Umbilical cord (tissue), 1 donor: ENCODE measurements at regions not wholly inside any gene's neighbourhood (a gene's known extent, or its start where the extent isn't known, plus 50 kb on each side); places are given as distances from the start of the nearest gene placed in this dataset.
A peak's percentile ranks its signal among the peaks of the same experiment; 100 is the strongest.
"Not testable (repeated sequence)": the region's sequence is repeated elsewhere in the genome, so short reads cannot be mapped to it uniquely, and the experiment has no call there.

Source experiments
- DNase-seq: peaks from one replicate; pipeline ENCODE4 v3.0.0-alpha.2; 2015; ENCODE audit warnings: low spot score

GRCh38 chrX:3440981-3441380, 94.5 kb upstream of the MXRA5 start:
- DNase-seq = no peak

DNA sequence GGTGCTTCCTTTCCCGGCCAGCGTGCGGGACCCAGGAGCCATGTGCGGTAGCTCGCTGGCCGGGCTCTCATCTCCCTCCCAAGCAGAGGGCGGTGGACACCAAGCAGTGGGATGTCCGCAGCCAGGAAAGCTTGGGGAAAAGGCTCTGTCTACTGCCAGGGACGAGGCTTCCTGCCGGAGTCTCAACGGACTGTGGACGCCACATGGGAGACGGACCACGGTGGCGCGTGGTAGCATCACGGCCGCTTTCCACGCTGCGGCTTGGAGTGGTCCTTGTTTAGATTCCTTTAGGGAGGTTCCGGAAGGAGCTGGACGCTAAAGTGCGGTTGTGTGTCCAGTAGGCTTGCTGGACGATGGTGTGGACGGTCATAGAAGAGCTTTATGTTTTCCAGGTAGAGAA, 89.5 kb upstream of the MXRA5 start:
- DNase-seq = not testable (repeated sequence)

DNA sequence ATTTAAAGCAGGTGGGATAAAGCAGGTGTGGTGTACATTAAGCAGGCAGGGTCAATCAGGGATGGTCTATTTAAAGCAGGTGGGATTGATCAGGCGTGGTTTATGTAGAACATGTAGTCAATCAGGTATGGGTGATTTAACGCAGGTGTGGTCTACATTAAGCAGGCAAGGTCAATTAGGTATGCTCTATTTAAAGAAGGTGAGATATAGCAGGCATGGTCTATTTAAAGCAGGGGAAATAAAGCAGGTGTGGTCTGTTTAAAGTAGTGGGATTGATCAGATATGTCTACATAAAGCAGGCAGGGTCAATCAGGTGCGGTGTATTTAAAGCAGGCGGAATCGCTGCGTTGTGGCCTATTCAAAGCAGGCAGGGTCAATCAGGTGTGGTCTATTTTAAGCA, 88.6 kb upstream of the MXRA5 start:
- no peak for DNase-seq

DNA sequence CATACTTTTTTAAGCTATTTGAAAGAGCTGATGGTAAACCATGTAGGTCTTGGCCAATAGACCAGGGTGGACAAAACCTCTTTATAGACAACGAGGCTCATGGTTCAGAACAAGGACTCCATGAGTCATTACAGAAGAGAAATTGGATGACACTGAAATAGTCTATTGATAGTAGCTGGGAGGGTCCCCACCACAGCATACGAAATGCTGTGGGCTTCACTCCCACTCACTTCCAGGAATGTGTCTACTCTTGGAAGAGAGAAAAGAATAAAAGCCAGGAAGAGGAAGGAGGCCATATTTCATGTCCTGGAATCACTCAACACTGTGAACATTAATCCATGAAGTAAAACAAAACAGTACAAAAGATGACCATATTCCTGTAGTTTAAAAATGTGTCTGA, 82.3 kb upstream of the MXRA5 start:
- DNase-seq = no peak

- DNase-seq = no peak
These were observed 80.1 kb upstream of the MXRA5 start for GRCh38 chrX:3426552-3426951.

DNA sequence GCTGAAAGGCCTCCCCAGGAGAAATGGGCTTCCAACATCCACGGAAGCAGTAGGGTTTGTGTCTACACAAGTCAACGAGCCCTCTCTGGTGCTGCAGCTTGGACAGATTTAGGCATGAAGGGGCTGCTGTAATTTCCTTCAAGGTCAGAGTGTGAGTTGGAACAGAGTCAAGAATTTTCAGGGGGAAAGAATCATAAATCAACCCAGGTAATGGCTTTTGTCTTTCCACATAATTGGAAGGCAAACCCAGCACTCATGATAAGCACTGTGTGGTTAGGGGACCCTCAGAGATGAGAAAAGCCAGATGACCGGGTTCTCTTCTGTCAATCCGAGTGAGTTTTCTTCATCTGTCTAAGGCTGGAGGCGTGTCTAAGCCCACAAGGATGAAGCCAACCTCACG, 78.6 kb upstream of the MXRA5 start:
- DNase-seq = peak; percentile 40

DNA sequence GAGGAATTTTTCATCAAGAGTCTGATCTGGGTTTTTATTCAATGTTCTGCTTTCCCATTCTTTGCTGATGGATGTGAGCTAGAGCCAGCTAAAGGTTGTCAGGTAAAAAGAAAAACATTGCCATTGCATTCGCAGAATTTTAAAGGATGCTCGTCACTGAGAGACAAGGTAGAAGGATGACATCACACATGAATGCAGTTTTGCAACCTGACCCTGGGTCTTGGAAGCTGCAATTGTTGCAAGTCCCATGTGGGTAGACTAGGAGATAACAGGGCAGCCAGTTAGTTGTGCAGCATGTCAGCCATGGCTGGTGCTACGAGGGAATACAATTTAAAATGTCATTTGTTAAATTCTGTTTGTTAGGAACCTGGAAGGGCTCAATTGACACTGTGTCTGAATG, 73.9 kb upstream of the MXRA5 start:
- no peak for DNase-seq

DNA sequence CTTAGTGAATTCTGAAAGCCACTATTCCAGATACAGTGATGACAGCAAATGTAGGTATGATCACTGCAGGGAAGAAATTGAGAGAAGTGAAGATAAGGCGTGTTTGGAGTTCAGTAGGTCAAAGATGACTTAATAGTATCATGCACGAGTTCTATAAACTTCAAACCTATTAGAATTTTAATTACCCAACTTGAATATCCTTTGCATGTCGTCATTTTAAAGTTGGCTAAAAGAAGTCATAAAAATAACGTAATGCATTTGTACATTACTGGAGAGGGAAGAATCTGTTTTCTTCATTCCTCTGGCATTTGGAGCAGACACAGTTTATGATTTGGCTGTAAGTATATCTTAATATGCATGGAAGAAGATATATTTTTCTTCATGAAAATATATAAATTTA, 68.6 kb upstream of the MXRA5 start:
- DNase-seq = no peak

DNA sequence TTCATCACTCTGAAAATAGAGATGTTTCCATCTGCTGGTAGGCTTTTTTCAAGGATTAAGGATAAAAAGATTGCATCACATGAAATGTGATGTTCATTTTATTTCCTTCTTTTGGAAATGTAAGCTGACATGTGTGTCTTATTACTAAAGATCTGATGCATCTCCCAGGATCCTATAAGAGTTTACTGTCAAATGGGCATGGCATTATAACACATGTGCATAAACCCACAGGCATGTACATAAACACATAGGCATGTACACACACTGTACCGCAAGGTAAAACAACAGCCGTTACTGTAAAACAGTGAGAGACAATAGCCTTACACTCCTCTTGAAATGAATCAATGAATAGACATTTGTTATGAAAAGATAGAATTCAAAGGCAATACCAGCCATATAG, 65.2 kb upstream of the MXRA5 start:
- DNase-seq = not testable (repeated sequence)

- not testable (repeated sequence) for DNase-seq
These were observed 63.5 kb upstream of the MXRA5 start for GRCh38 chrX:3409936-3410335.

DNA sequence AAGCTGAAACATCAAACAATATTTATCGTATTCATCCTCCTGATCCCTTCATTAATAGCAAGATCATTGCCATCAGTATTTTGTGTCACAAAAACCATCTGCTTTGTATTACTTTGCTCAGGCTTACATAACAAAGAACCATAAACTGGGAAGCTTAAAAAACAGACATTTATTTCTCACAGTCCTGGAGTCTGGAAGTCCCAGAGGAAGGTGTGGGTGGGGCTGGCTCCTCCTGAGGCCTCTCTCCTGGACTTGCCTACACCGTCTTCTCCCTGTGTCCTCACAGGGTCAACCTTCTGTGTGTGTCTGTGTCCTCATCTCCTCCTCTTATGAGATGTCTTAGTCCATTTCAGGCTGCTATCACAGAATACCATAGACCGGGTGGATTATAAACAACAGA, 61.3 kb upstream of the MXRA5 start:
- no peak for DNase-seq

GRCh38 chrX:3407121-3407520, 60.7 kb upstream of the MXRA5 start:
- peak; percentile 46 for DNase-seq

- peak; percentile 25 for DNase-seq
These were observed 57.3 kb upstream of the MXRA5 start for GRCh38 chrX:3403748-3404147.
